ENCODE measurements at regions not wholly inside any gene's neighbourhood (a gene's known extent, or its start where the extent isn't known, plus 50 kb on each side); places are given as distances from the start of the nearest gene placed in this dataset.
"Not testable (repeated sequence)": the region's sequence is repeated elsewhere in the genome, so short reads cannot be mapped to it uniquely, and the experiment has no call there.

- no peak for DNase-seq (ENCODE audit: low read depth)
These were observed 420.6 kb upstream of the TYRP1 start for GRCh38 chr9:12272471-12273120.

GRCh38 chr9:12274577-12274976 lies 418.6 kb upstream of the TYRP1 start:
- DNase-seq (ENCODE audit: low read depth), result no peak

GRCh38 chr9:12276505-12276904 lies 416.7 kb upstream of the TYRP1 start:
- no peak for DNase-seq (ENCODE audit: low read depth)

GRCh38 chr9:12289711-12290110 lies 403.5 kb upstream of the TYRP1 start:
- DNase-seq (ENCODE audit: low read depth), result no peak

GRCh38 chr9:12290166-12290869 lies 402.9 kb upstream of the TYRP1 start:
- DNase-seq (ENCODE audit: low read depth), result no peak

- DNase-seq (ENCODE audit: low read depth), result no peak
These were observed 388.0 kb upstream of the TYRP1 start for GRCh38 chr9:12305211-12305610.

- DNase-seq (ENCODE audit: low read depth), result no peak
These were observed 378.6 kb upstream of the TYRP1 start for GRCh38 chr9:12314589-12314988.

GRCh38 chr9:12318732-12319685 lies 374.2 kb upstream of the TYRP1 start:
- no peak for DNase-seq (ENCODE audit: low read depth)

- no peak for DNase-seq (ENCODE audit: low read depth)
These were observed 363.6 kb upstream of the TYRP1 start for GRCh38 chr9:12329623-12329985.

GRCh38 chr9:12333966-12334365 lies 359.2 kb upstream of the TYRP1 start:
- not testable (repeated sequence) for DNase-seq (ENCODE audit: low read depth)

- DNase-seq (ENCODE audit: low read depth), result no peak
These were observed 342.4 kb upstream of the TYRP1 start for GRCh38 chr9:12350775-12351174.

GRCh38 chr9:12351293-12352044 lies 341.7 kb upstream of the TYRP1 start:
- no peak for DNase-seq (ENCODE audit: low read depth)

GRCh38 chr9:12352045-12352315 lies 341.2 kb upstream of the TYRP1 start:
- no peak for DNase-seq (ENCODE audit: low read depth)

GRCh38 chr9:12363439-12363838 lies 329.7 kb upstream of the TYRP1 start:
- DNase-seq (ENCODE audit: low read depth), result no peak

GRCh38 chr9:12368569-12368968 lies 324.6 kb upstream of the TYRP1 start:
- no peak for DNase-seq (ENCODE audit: low read depth)

GRCh38 chr9:12391839-12392509 lies 301.2 kb upstream of the TYRP1 start:
- DNase-seq (ENCODE audit: low read depth), result no peak

GRCh38 chr9:12394105-12394504 lies 299.1 kb upstream of the TYRP1 start:
- DNase-seq (ENCODE audit: low read depth), result no peak

GRCh38 chr9:12403721-12404120 lies 289.5 kb upstream of the TYRP1 start:
- DNase-seq (ENCODE audit: low read depth), result no peak

- no peak for DNase-seq (ENCODE audit: low read depth)
These were observed 279.2 kb upstream of the TYRP1 start for GRCh38 chr9:12413986-12414385.

GRCh38 chr9:12414514-12414913 lies 278.7 kb upstream of the TYRP1 start:
- DNase-seq (ENCODE audit: low read depth), result no peak

GRCh38 chr9:12415361-12415760 lies 277.8 kb upstream of the TYRP1 start:
- DNase-seq (ENCODE audit: low read depth), result no peak

- no peak for DNase-seq (ENCODE audit: low read depth)
These were observed 276.5 kb upstream of the TYRP1 start for GRCh38 chr9:12416716-12417115.

Data from HS-27A (cell line).